GM19025 (cell line): ENCODE measurements at regions not wholly inside any gene's neighbourhood (a gene's known extent, or its start where the extent isn't known, plus 50 kb on each side); places are given as distances from the start of the nearest gene placed in this dataset.

Source experiments
- ATAC-seq: cut with Tn5 transposase; IDR thresholded peaks from one replicate; pipeline ENCODE4 v1.9.1; 2021; ENCODE audit warnings: mild to moderate bottlenecking, low read depth, moderate library complexity; ENCODE audit not compliant: unreplicated experiment

DNA sequence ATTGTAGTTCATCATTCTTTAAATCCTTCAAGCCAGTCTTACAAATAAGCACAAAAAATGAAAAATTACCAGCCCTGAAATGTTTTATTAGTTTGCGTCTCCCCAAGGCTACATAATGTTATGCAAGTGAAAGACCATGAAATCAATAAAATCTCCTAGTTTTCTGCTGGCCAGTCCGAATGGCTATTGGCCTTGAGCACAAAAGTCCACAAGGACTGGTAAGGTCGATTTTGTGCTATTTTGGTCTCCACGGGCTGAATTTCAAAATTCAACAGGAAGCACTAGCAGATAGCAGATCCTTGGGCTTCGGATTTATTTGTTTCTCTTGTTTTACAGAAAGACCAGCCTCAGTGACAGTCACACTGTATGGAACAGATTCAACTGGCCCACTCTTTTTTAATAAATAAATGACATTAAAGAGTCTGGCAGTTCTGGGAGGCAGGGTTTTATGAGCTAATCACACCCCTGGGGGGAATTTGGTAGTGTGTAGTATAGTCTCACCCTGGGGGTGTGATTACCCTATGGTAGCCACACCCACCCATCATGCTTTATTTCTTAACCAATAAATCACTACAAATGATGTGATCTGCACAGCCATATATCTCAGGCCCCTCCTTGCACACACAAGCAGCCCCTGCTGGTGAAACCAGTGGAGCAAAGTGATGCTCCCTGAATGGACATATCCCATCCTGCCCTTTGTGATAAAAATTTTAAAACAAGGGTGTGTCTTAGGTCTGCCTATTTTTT lies 51.1 kb upstream of the TMEM33 start:
- no peak for ATAC-seq

DNA sequence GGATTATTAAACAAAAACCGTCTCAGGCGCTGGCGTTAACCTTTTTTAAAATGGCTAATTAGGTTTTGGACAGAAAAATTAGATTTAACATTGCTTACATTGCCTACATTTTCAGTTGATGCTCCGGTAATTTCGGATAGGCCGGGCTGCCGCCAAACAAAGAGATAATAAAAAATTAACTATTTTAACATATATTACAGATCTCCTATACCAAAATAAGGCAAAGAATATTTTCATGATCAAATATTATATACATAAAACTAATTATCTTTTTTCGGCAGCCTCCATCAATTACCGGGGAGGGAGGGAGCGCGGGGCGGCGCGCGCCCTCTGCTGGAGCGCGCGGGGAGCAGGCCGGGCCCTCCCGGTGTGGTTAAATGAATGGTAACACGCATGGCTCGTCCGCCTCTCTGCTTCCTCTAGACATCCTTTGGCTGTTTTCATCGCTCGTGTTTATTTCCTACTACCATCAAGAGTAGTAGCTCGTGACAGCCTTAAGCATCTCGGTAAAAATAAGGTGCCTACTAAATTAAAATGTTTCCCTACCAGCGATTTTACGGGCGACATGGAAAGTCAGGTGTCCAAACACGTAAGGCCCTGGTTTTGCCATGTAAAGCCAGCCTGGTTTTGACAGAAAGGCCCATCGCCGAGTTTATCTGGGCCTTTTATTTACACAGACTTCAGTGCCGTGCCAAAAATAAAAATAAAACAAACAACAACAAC lies 52.4 kb upstream of the TMEM33 start:
- ATAC-seq, result peak; percentile 53

GRCh38 chr4:41881981-41882624 lies 53.1 kb upstream of the TMEM33 start:
- no peak for ATAC-seq

- no peak for ATAC-seq
These were observed 54.1 kb upstream of the TMEM33 start for GRCh38 chr4:41880840-41881831.

DNA sequence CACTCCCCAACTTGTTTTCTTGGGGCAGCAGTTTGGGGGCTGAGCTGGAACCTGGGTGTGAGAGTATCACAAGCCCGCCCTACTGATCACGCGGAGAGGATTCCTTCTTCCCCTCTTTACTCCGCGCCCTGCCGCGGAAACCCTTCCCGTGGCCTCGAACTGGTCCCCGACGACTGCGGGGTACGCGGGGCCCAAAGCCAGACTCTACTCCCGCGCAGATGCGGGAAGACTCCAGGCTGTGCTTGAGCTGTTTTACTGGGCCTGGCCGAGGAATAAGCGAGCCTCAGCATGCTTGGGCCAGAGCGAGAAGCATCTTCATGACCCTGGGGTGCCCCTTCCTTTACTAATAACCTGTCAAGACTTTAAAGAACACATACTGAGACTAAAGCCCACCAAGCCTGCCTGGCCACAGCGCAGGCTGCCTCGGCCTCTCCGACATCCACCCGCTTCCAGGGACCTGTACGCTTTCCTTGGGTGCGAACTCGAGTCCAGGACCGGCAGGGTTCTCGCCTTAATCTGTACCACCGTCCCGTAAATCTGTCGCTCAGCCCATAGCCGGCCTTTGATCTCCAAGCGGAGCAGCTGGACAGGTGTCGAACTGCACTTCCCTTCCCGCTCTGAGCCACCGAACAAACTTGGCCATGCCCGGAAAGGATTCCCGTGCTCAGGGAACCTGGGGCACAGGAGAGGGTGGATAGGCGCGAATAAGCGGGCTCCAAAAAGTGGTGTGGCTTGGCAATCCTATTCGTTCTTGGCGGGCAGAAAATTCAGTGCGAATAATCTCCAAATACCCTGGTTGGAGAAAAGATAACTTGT lies 55.0 kb upstream of the TMEM33 start:
- no peak for ATAC-seq

- no peak for ATAC-seq
These were observed 55.7 kb upstream of the TMEM33 start for GRCh38 chr4:41879552-41879951.

- ATAC-seq, result no peak
These were observed 56.2 kb upstream of the TMEM33 start for GRCh38 chr4:41878991-41879491.

GRCh38 chr4:41878170-41878969 lies 56.9 kb upstream of the TMEM33 start:
- no peak for ATAC-seq

- ATAC-seq, result no peak
These were observed 58.0 kb upstream of the TMEM33 start for GRCh38 chr4:41877020-41877796.

DNA sequence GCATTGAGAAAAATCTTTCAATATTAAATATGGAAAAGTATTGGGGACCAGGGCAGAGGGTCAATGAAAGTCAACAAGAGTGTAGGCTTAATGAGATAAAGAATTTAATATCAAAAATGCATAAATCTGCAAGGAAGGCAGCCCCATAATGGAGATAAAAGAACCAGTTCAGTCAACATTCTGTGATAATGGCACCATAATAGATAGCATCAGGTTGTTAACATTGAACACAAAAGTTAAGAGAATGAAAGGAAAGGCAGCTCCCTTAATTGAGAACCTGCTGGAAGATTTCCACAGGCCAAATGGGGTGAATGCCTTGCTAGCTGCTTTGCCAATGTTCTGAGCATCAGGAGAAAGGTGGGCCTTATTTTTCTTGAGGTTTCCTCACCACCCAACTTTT lies 60.4 kb upstream of the TMEM33 start:
- no peak for ATAC-seq

GRCh38 chr4:41874398-41874797 lies 60.8 kb upstream of the TMEM33 start:
- ATAC-seq, result no peak

- ATAC-seq, result no peak
These were observed 61.6 kb upstream of the TMEM33 start for GRCh38 chr4:41873380-41874295.

DNA sequence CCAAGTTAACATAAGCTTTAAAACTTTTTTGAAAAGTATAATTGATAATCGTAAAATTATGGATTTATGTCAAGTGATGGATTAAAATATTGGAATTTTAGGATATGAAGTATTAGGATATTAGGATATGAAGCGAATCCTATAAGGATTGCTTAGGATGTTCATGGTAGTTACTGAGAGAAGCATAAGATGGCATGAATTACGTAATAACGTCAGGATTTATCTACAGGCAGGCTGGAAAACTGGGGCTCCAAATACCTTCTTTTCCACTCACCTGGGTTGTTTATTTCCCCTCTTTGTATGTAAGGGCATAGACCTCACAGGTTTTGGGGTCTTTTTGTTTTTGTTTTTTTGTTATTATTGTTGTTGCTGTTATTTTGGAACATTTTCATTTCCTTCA lies 65.2 kb upstream of the TMEM33 start:
- no peak for ATAC-seq

DNA sequence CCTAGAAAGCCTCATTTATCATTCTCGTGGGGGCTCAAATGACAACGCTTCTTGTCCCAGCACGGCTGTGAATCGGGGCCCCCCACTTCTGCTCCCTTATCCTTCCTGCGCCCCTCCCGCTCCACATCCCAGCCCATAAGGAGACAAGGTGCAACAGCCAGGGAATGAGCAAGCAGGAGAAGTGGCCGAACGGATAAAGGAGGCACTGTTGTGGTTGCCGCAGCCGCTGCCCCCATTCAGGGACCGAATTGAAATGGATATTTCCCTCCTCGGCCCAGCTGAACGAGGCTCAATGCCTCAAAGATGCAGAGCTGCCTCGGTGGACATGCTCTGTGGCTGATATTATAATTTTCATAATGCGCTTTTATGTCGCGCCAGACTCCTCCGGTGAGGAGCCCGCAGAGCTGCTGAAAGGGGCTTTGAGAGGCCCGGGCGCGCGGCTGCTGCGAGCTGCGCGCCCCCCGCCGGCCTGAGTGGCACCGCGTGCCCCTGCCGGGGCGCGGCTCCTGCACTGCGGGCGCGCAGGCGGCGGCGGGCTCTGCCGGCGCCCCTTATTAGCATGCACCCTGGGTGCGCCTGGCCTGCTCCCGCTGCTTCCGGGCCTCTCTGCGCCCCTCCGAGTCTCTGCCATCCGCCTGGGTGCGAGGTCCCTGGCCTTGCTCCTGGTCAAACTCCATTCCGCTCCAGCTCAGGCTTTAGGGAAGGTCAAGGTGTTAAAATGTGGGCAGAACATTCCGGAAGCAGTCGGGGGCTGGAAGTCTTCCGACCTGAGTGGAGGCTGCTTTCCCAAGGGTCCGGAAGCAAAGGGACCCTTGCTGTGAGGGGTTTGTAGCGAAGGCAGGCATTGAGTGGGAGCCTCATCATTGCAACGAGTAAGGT lies 68.2 kb upstream of the TMEM33 start:
- no peak for ATAC-seq

- ATAC-seq, result no peak
These were observed 69.0 kb upstream of the TMEM33 start for GRCh38 chr4:41865981-41866798.
